ENCODE measurements at regions not wholly inside any gene's neighbourhood (a gene's known extent, or its start where the extent isn't known, plus 50 kb on each side); places are given as distances from the start of the nearest gene placed in this dataset.

- no peaks in the 10 kb centered on the region for H3K36me3 ChIP-seq (ENCODE audit: control insufficient read depth in 2 of 2, extremely low read depth in 1 of 2, insufficient read depth in 2 of 2, low read length in 2 of 2)
- no peak for TF ChIP-seq EZH2 (IDR thresholded peaks at IDR 0.05; ENCODE audit: low read length)
- TF ChIP-seq CTCF (optimal IDR thresholded peaks at IDR 0.05 in 1 of 3, IDR thresholded peaks at IDR 0.05 in 1 of 3, conservative IDR thresholded peaks at IDR 0.05 in 1 of 3; ENCODE audit: extremely low read depth in 1 of 3, insufficient read depth in 2 of 3, low read length in 3 of 3), result no peak
- no peaks in the 10 kb centered on the region for H3K79me2 ChIP-seq (ENCODE audit: control insufficient read depth, insufficient read depth, low read length)
- DNase-seq (ENCODE audit: low read depth, low spot score) (no peak), FAIRE-seq (no peak)
- no peak overlapping the region for H3K9ac ChIP-seq (ENCODE audit: control insufficient read depth, extremely low read depth, insufficient read depth, low read length)
- no peak overlapping the region for H3K4me3 ChIP-seq (ENCODE audit: control insufficient read depth in 2 of 3, extremely low read depth in 1 of 3, insufficient read depth in 2 of 3, low read depth in 1 of 3, low read length in 3 of 3)
- no peak overlapping the region for H3K27ac ChIP-seq (ENCODE audit: control insufficient read depth, insufficient read depth, low read length)
- no peak overlapping the region for H3K4me2 ChIP-seq (ENCODE audit: control insufficient read depth, extremely low read depth, insufficient read depth, low read depth, low read length)
- H4K20me1 ChIP-seq (ENCODE audit: control insufficient read depth, extremely low read depth, insufficient read depth, low read length), result no peaks in the 10 kb centered on the region
- dilution Hi-C loops (cut with MboI; ENCODE audit: extremely low pct_ligation_motif_present, low sequenced_read_pairs), result no loop called here
- H2AFZ ChIP-seq (ENCODE audit: control insufficient read depth, low read length), result no peak overlapping the region
- H3K9me1 ChIP-seq (ENCODE audit: control insufficient read depth, extremely low read depth, insufficient read depth, low read length), result no peaks in the 10 kb centered on the region
- H3K4me1 ChIP-seq (ENCODE audit: control insufficient read depth, extremely low read depth, insufficient read depth, low read length), result no peaks in the 10 kb centered on the region
- H3K9me3 ChIP-seq (ENCODE audit: control insufficient read depth, low read depth, low read length), result no peaks in the 10 kb centered on the region
- no peaks in the 10 kb centered on the region for H3K27me3 ChIP-seq (ENCODE audit: control insufficient read depth, extremely low read depth, insufficient read depth, low read length)
Measured at GRCh38 chr6:122871079-122871478, 82.0 kb downstream of the SMPDL3A start.

- TF ChIP-seq EZH2 (IDR thresholded peaks at IDR 0.05; ENCODE audit: low read length), result no peak
- TF ChIP-seq CTCF (optimal IDR thresholded peaks at IDR 0.05 in 1 of 3, IDR thresholded peaks at IDR 0.05 in 1 of 3, conservative IDR thresholded peaks at IDR 0.05 in 1 of 3; ENCODE audit: extremely low read depth in 1 of 3, insufficient read depth in 2 of 3, low read length in 3 of 3), result no peak
- Histone ChIP-seq H3K79me2 (ENCODE audit: control insufficient read depth, insufficient read depth, low read length) (no peaks in the 10 kb centered on the region), H3K27ac (ENCODE audit: control insufficient read depth, insufficient read depth, low read length) (no peak overlapping the region), H3K36me3 (ENCODE audit: control insufficient read depth in 2 of 2, extremely low read depth in 1 of 2, insufficient read depth in 2 of 2, low read length in 2 of 2) (no peaks in the 10 kb centered on the region), H3K9ac (ENCODE audit: control insufficient read depth, extremely low read depth, insufficient read depth, low read length) (no peak overlapping the region), H3K9me1 (ENCODE audit: control insufficient read depth, extremely low read depth, insufficient read depth, low read length) (no peaks in the 10 kb centered on the region), H4K20me1 (ENCODE audit: control insufficient read depth, extremely low read depth, insufficient read depth, low read length) (no peaks in the 10 kb centered on the region), H3K4me1 (ENCODE audit: control insufficient read depth, extremely low read depth, insufficient read depth, low read length) (no peaks in the 10 kb centered on the region), H3K4me2 (ENCODE audit: control insufficient read depth, extremely low read depth, insufficient read depth, low read depth, low read length) (no peak overlapping the region), H3K27me3 (ENCODE audit: control insufficient read depth, extremely low read depth, insufficient read depth, low read length) (no peaks in the 10 kb centered on the region), H3K4me3 (ENCODE audit: control insufficient read depth in 2 of 3, extremely low read depth in 1 of 3, insufficient read depth in 2 of 3, low read depth in 1 of 3, low read length in 3 of 3) (no peak overlapping the region), H3K9me3 (ENCODE audit: control insufficient read depth, low read depth, low read length) (no peaks in the 10 kb centered on the region), H2AFZ (ENCODE audit: control insufficient read depth, low read length) (no peak overlapping the region)
- FAIRE-seq (no peak), DNase-seq (ENCODE audit: low read depth, low spot score) (no peak)
- dilution Hi-C loops (cut with MboI; ENCODE audit: extremely low pct_ligation_motif_present, low sequenced_read_pairs), result no loop called here
Measured at GRCh38 chr6:122872311-122872710, 83.3 kb downstream of the SMPDL3A start.

All from keratinocyte (primary cell).